HepG2 (cell line): ENCODE measurements at regions not wholly inside any gene's neighbourhood (a gene's known extent, or its start where the extent isn't known, plus 50 kb on each side); places are given as distances from the start of the nearest gene placed in this dataset.

ENCODE experiments used
- JUND ChIP-seq: sonication (generic); formaldehyde crosslinking; IDR thresholded peaks from 2 replicates; pipeline ENCODE4 v1.8.0; 2022; ENCODE audit warnings: mild to moderate bottlenecking, missing genetic modification reagents
- KLF6 ChIP-seq: IDR thresholded peaks from 2 replicates; pipeline ENCODE4 v1.8.0; 2016; ENCODE audit warnings: missing biosample characterization, missing genetic modification reagents
- ZNF274 ChIP-seq: sonication (generic); formaldehyde crosslinking; IDR thresholded peaks from 2 replicates; pipeline ENCODE4 v1.5.1; 2020; ENCODE audit warnings: mild to moderate bottlenecking, missing genetic modification reagents
- TF ChIP-seq, protein P1 (sequence below): IDR thresholded peaks from 2 replicates; pipeline ENCODE4 v1.6.1; 2012; ENCODE audit warnings: inconsistent platforms

DNA sequence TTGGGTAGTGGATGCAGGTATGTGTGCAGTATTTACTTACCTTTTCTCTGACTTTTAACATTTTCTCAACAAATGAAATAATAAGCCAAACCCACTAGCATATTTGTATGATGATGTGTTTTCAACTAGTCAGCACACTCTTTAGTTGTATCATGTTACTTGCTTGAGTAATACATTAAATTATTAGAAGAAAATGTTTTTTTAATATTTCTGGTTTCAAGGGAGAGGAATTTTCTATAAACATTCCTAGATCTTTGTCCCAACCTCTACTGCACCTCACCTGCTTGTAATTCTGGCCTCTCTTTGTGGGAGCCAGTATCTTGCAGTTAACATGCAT lies 161.8 kb upstream of the CBLB start:
- TF ChIP-seq KLF6 (CRISPR knock-in tag) (no peak), JUND (CRISPR knock-in tag) (no peak), ZNF274 (CRISPR knock-in tag) (no peak)
- TF ChIP-seq, protein P1, sequence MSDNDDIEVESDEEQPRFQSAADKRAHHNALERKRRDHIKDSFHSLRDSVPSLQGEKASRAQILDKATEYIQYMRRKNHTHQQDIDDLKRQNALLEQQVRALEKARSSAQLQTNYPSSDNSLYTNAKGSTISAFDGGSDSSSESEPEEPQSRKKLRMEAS: no peak
